ENCODE measurements at regions not wholly inside any gene's neighbourhood (a gene's known extent, or its start where the extent isn't known, plus 50 kb on each side); places are given as distances from the start of the nearest gene placed in this dataset.

DNA sequence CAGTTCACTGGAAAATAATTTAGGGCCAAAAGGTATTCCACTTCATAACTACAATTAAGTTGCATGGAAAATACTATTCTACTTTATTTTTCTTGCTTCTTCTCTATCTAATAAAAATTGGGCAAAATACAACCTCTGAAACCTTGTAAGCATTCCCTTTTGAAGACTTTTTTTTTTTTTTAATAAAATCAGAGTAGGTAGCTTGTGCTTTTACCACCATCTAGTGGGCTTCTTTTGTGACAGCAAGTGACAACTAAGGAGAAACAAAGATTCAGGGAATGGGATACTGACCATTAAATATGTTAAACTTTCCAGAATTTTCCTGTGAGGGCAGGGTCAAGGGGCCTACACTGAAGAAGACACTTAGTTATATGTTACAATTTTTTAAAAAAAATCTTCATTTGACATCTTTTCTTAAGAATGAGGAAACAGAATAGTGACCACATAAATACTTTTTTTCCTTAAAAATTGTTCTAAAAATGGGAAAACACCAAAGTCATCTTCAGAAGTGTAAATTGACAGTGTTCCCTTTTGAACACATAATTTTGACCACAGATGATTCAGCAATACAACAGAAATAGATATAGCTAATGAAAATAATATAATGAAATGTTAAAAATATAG lies 1183.2 kb upstream of the ACVR2A start:
- no peak overlapping the region for H3K4me3 ChIP-seq (ENCODE audit: control insufficient read depth, low read depth, low read length)
- TF ChIP-seq CTCF (IDR thresholded peaks at IDR 0.05; ENCODE audit: control insufficient read depth, insufficient read depth, low read depth, low read length, missing control alignments) = peak; percentile 57
- peak; percentile 7 for DNase-seq (ENCODE audit: low read depth)

GRCh38 chr2:146659976-146660375 lies 1184.9 kb upstream of the ACVR2A start:
- H3K4me3 ChIP-seq (ENCODE audit: control insufficient read depth, low read depth, low read length) = no peak overlapping the region
- TF ChIP-seq CTCF (IDR thresholded peaks at IDR 0.05; ENCODE audit: control insufficient read depth, insufficient read depth, low read depth, low read length, missing control alignments) = no peak
- no peak for DNase-seq (ENCODE audit: low read depth)

- no peak for TF ChIP-seq CTCF (IDR thresholded peaks at IDR 0.05; ENCODE audit: control insufficient read depth, insufficient read depth, low read depth, low read length, missing control alignments)
- H3K4me3 ChIP-seq (ENCODE audit: control insufficient read depth, low read depth, low read length) = no peak overlapping the region
- no peak for DNase-seq (ENCODE audit: low read depth)
Measured at GRCh38 chr2:146652311-146652710, 1192.5 kb upstream of the ACVR2A start.

DNA sequence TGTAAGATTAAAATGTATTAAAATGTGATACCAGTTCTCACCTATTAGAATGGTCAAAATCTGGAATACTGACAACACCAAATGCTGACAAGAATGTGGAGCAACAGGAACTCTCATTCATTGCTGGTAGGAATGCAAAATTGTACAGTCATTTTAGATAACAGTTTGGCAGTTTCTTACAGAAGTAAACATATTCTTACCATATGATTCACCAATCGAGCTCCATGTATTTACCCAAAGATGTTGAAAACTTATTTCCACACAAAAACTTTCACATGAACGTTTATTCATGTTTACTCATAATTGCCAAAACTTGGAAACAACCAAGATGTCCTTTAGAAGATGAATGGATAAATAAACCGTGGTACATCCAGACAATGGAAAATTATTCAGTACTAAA lies 1193.5 kb upstream of the ACVR2A start:
- no peak for DNase-seq (ENCODE audit: low read depth)
- TF ChIP-seq CTCF (IDR thresholded peaks at IDR 0.05; ENCODE audit: control insufficient read depth, insufficient read depth, low read depth, low read length, missing control alignments) = no peak
- no peak overlapping the region for H3K4me3 ChIP-seq (ENCODE audit: control insufficient read depth, low read depth, low read length)

DNA sequence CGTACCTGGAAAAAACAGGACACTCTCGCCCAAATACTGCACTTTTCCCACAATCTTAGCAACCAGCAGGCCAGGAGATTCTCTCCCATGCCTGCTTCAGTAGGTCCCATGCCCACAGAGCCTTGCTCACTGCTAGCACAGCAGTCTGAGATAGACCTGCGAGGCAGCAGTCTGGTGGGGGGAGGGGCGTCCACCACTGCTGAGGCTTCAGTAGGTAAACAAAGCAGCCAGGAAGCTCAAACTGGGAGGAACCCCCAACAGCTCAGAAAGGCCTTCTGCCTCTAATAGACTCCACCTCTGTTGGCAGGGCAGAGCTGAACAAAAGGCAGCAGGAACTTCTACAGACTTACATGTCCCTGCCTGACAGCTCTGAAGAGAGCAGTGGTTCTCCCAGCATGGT lies 1202.8 kb upstream of the ACVR2A start:
- no peak for DNase-seq (ENCODE audit: low read depth)
- no peak overlapping the region for H3K4me3 ChIP-seq (ENCODE audit: control insufficient read depth, low read depth, low read length)
- no peak for TF ChIP-seq CTCF (IDR thresholded peaks at IDR 0.05; ENCODE audit: control insufficient read depth, insufficient read depth, low read depth, low read length, missing control alignments)

DNA sequence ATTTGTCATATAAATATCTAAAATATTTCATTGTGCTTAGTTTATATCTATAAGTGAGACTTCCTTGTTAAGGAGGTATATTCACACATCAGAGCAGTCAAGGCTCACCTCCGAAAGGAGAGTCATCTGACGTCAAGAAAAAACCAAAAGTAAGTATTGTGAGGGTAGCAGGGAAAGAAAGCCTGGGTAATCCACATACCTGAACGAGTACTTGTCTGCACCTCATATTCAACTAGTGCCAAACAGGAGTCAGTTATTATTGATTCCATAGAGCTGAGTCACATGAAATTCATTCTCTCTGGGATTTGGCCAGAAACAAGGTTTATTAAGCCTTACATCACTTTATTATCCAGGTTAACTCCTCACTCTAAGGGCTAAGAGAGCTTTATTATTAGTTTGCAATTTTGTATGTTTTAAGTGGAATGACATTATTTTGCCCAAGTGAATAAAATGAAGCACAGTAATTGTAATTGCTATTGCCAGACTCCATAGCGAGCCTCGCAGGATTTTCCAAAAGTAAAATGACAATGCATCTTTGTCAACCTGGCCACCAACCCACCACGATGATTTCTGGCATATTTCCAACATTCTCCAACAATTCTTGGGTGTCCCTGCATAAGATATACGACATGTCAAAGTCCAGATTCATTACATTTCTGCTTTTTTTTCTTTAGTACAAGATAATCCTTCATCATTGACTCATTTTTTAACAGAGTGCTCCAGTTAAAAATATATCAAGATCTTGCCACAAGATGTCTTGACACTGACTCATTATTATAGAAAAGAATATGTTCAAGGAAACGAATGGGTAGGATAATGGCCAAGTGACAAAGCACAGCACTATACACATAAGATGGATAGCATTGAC lies 1210.4 kb upstream of the ACVR2A start:
- no peak for TF ChIP-seq CTCF (IDR thresholded peaks at IDR 0.05; ENCODE audit: control insufficient read depth, insufficient read depth, low read depth, low read length, missing control alignments)
- H3K4me3 ChIP-seq (ENCODE audit: control insufficient read depth, low read depth, low read length) = no peak overlapping the region

More for the DNA sequence above, 1210.4 kb upstream of the ACVR2A start:
- DNase-seq (ENCODE audit: low read depth) = no peak
